ENCODE measurements at regions not wholly inside any gene's neighbourhood (a gene's known extent, or its start where the extent isn't known, plus 50 kb on each side); places are given as distances from the start of the nearest gene placed in this dataset.

DNA sequence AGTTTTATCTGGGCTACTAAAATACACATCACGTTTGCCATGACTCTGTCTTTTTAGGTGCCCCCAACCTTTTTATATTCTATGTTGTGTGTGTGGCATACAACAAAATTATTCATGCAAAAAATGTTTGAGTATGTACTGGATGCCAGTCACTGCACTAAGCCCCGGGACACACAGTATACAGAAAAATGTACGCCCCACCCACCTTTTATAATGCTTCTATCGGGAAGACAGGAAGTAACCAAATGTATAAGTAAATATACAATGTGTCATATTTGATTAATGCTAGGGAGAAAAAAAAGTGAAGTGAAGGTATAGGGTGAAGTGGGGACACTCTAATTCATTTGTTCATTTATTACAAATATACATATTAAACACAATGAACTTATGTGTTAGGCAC, 503.4 kb upstream of the MDFIC2 start:
- H3K36me3 ChIP-seq: no peaks in the 10 kb centered on the region
- H3K9me3 ChIP-seq: peaks cover 0 to 9% (median 6%) of the 10 kb centered on the region in 4 donors
- H3K4me3 ChIP-seq: no peak overlapping the region
- no peaks in the 10 kb centered on the region for H3K27me3 ChIP-seq
- no peak for DNase-seq
- H3K4me1 ChIP-seq: no peaks in the 10 kb centered on the region
- H3K27ac ChIP-seq: no peak overlapping the region
- intact Hi-C loops (cut with DNase I; ENCODE audit: low total_unique reads): no loop called here
- no peak for TF ChIP-seq EP300 (IDR thresholded peaks at IDR 0.05)
- TF ChIP-seq POLR2A (IDR thresholded peaks at IDR 0.05): no peak
- TF ChIP-seq POLR2AphosphoS5 (IDR thresholded peaks at IDR 0.05): no peak
- TF ChIP-seq, protein P1, sequence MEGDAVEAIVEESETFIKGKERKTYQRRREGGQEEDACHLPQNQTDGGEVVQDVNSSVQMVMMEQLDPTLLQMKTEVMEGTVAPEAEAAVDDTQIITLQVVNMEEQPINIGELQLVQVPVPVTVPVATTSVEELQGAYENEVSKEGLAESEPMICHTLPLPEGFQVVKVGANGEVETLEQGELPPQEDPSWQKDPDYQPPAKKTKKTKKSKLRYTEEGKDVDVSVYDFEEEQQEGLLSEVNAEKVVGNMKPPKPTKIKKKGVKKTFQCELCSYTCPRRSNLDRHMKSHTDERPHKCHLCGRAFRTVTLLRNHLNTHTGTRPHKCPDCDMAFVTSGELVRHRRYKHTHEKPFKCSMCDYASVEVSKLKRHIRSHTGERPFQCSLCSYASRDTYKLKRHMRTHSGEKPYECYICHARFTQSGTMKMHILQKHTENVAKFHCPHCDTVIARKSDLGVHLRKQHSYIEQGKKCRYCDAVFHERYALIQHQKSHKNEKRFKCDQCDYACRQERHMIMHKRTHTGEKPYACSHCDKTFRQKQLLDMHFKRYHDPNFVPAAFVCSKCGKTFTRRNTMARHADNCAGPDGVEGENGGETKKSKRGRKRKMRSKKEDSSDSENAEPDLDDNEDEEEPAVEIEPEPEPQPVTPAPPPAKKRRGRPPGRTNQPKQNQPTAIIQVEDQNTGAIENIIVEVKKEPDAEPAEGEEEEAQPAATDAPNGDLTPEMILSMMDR (IDR thresholded peaks at IDR 0.05): no peak
- WGBS, 5 donors: 48 to 59% (median 50%) methylated on average over 4 of the region's 4 CpGs

DNA sequence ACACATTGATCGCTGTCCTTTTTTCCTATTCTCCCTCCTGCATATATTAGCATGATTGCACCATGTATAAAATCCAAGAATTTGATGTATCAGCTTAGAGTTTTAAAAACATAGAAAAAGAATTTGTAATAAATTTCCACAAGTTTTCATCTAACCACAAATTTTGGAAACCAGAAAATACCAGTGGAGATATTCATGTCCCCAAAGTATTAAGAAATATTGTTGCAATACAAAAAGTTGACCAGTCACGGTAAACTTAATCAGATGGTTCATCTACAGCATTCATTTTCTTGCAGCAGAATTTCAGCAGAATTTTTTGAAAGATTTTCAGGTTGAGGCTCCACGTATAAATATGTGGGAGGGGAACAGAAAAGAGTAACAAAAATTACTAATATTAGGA, 500.9 kb upstream of the MDFIC2 start:
- no peaks in the 10 kb centered on the region for H3K4me1 ChIP-seq
- no peak for DNase-seq
- no peaks in the 10 kb centered on the region for H3K36me3 ChIP-seq
- H3K27ac ChIP-seq: no peak overlapping the region
- intact Hi-C loops (cut with DNase I; ENCODE audit: low total_unique reads): no loop called here
- H3K4me3 ChIP-seq: no peak overlapping the region
- no peaks in the 10 kb centered on the region for H3K27me3 ChIP-seq
- H3K9me3 ChIP-seq: peaks cover 0 to 9% (median 6%) of the 10 kb centered on the region in 4 donors
- no peak for TF ChIP-seq POLR2AphosphoS5 (IDR thresholded peaks at IDR 0.05)
- 86 to 95% (median 90%) methylated on average over 3 of the region's 3 CpGs for WGBS, 5 donors

DNA sequence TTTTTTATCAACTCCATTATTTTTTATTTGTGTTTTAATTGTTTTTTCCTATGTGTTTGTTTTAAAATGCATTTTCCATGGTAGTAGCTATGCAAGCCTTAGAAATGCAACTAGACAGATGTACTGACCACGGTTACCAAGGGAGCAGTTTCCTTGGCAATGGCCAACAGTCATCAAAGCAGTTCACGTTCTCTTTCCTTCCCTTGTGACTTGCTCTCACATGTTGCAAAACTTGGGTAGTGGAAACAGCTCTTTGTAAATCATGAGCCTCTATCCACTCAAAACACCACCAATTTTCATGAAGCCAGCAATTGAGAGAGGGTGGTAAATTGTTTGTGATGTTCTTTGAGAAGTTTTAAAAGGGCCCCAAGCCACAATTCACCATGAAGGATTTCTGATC, 499.4 kb upstream of the MDFIC2 start:
- H3K9me3 ChIP-seq: peaks cover 0 to 8% (median 6%) of the 10 kb centered on the region in 4 donors
- H3K36me3 ChIP-seq: no peaks in the 10 kb centered on the region
- H3K4me1 ChIP-seq: no peaks in the 10 kb centered on the region
- WGBS, 5 donors: 43 to 62% (median 51%) methylated on average over 2 of the region's 2 CpGs
- H3K4me3 ChIP-seq: no peak overlapping the region
- intact Hi-C loops (cut with DNase I; ENCODE audit: low total_unique reads): no loop called here
- peak in 1 of 2 donors; percentile 66 for DNase-seq
- H3K27me3 ChIP-seq: no peaks in the 10 kb centered on the region
- H3K27ac ChIP-seq: no peak overlapping the region
- TF ChIP-seq, protein P1 (IDR thresholded peaks at IDR 0.05): no peak
- no peak for TF ChIP-seq POLR2AphosphoS5 (IDR thresholded peaks at IDR 0.05)
- TF ChIP-seq EP300 (IDR thresholded peaks at IDR 0.05): no peak
- TF ChIP-seq POLR2A (IDR thresholded peaks at IDR 0.05): no peak

DNA sequence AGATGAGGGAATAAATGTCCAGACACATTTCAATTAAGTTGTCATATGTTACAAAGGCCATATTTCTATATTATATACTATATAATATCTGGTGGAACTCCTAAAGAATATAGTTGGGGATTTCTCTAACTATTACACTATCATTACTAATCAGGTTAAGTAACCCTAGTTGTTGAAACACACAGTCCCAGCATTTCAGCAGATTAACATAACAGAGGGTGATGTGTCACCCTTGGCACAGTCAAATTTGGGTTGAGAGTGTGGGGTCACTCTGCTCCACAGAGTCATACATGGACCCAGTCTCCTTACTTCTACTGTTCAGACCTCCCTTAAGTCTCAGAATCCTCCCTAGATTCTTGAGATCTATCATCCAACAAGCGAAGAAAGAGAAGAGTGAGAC, 496.4 kb upstream of the MDFIC2 start:
- H3K36me3 ChIP-seq: no peaks in the 10 kb centered on the region
- no peak overlapping the region for H3K4me3 ChIP-seq
- TF ChIP-seq EP300 (IDR thresholded peaks at IDR 0.05) (no peak), POLR2AphosphoS5 (IDR thresholded peaks at IDR 0.05) (no peak), POLR2A (IDR thresholded peaks at IDR 0.05) (no peak)
- TF ChIP-seq, protein P1 (IDR thresholded peaks at IDR 0.05): no peak
- no peak for DNase-seq
- no peak overlapping the region for H3K27ac ChIP-seq
- intact Hi-C loops (cut with DNase I; ENCODE audit: low total_unique reads): no loop called here
- H3K9me3 ChIP-seq: no peaks in the 10 kb centered on the region
- WGBS, 5 donors: 87 to 100% (median 93%) methylated on average over 1 of the region's 1 CpG
- H3K27me3 ChIP-seq: no peaks in the 10 kb centered on the region
- H3K4me1 ChIP-seq: no peaks in the 10 kb centered on the region

DNA sequence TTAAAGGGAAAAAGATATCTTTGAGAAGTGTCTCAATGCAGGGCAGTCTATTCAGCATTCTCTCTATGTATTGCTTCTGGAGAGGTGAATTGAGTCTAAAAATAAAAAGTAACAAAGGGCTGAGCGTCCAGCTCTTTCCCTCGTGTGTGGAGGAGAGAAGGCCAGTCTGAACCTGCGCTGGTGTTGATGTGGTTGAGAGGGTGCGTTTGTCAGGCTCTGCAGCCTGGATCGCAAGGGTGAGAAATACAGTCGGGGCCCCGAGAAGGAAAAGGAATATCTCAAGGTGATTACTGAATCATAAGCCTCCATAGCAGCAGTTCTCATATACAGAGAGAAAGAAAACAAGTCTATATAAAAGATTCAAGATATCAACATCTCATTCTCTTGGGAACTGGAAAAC, 494.1 kb upstream of the MDFIC2 start:
- Histone ChIP-seq H3K4me1 (no peaks in the 10 kb centered on the region), H3K27ac (no peak overlapping the region), H3K4me3 (no peak overlapping the region), H3K27me3 (no peaks in the 10 kb centered on the region), H3K9me3 (no peaks in the 10 kb centered on the region), H3K36me3 (no peaks in the 10 kb centered on the region)
- no peak for TF ChIP-seq EP300 (IDR thresholded peaks at IDR 0.05)
- no peak for TF ChIP-seq POLR2A (IDR thresholded peaks at IDR 0.05)
- TF ChIP-seq, protein P1 (IDR thresholded peaks at IDR 0.05): no peak
- TF ChIP-seq POLR2AphosphoS5 (IDR thresholded peaks at IDR 0.05): no peak
- no peak for DNase-seq
- 81 to 90% (median 86%) methylated on average over 7 of the region's 7 CpGs for WGBS, 5 donors
- intact Hi-C loops (cut with DNase I; ENCODE audit: low total_unique reads): no loop called here

All from stomach (tissue), 8 donors.